ENCODE measurements at regions not wholly inside any gene's neighbourhood (a gene's known extent, or its start where the extent isn't known, plus 50 kb on each side); places are given as distances from the start of the nearest gene placed in this dataset.

DNA sequence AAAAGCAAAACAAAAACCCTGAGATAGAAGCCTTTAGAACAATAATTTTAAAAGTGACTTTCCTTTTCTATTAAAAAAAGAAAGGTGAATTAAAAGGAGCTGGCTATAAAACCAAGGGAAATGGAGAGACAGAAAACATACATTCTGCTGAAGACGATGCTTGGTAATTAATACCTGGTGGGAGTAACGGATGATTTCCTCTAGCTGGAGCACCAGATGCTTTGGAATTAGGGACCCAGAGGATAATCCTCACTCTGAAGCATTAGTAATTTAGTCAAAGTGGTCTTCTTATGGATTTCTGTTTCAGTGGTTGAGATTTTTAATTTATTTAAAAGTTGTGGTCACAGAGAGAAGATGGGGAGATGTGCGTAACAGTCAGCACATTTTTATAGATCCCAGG is 982.5 kb downstream of the TLE4 start:
- DNase-seq (ENCODE audit: low read depth in 2 of 2) = no peak

DNA sequence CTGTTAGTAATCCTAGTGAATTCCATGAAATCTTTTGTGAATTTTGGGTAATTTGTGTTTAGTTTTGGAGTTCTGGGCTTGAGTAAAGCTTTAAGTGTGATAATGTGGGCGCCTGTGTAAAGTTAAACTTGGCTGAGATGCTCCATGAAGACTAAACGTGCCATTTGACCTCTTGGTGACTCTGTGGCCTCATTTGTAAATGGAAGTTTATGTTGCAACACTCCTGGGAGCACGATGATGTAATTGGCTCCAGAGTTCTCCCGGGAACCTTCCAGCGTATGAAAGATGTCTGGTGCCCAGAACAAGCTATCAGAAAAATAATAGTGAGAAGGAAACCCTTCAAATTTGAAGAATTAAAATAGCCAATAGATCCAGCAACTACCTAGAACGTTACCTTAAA is 981.2 kb downstream of the TLE4 start:
- no peak for DNase-seq (ENCODE audit: low read depth in 2 of 2)

- no peak for DNase-seq (ENCODE audit: low read depth in 2 of 2)
These were observed 978.4 kb downstream of the TLE4 start for GRCh38 chr9:80550181-80550580.

- no peak for DNase-seq (ENCODE audit: low read depth in 2 of 2)
These were observed 975.8 kb downstream of the TLE4 start for GRCh38 chr9:80547613-80548012.

DNA sequence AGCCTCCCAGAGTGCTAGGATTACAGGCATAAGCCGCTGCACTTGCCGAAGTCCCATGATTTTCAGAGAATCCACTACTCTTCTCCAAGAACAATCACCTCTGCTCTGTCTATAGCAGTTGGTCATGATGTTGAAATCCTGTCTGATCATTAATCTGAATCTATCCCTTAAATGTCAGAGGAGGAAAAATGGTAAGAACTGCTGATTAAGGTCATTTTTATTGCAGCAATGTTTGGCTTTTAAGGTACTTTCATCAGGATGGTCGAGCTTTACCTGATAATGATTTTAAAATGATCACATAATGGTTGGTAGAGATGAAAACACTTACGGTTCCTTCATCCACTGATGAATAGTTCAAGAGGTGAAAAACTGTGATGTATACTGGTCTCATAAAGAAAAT is 968.6 kb downstream of the TLE4 start:
- no peak for DNase-seq (ENCODE audit: low read depth in 2 of 2)

GRCh38 chr9:80538976-80539375 is 967.2 kb downstream of the TLE4 start:
- DNase-seq (ENCODE audit: low read depth in 2 of 2) = no peak

DNA sequence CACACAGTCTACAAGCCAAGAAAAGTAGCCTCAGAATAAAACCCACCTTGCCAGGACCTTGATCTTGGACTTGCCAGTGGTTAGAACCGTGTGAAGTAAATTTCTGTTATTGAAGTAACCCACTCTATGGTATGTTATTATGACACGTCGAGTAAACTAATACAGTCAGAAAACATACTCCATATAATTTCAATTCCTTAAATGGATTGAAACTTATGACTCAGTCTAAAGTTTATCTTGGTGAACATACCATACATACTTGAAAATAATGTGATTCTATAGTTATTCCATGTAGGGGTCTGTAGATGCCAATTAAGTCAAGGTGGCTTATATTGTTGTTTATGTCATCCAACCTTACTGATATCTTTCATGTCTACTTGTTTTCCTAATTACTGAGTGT is 950.7 kb downstream of the TLE4 start:
- no peak for DNase-seq (ENCODE audit: low read depth in 2 of 2)

DNA sequence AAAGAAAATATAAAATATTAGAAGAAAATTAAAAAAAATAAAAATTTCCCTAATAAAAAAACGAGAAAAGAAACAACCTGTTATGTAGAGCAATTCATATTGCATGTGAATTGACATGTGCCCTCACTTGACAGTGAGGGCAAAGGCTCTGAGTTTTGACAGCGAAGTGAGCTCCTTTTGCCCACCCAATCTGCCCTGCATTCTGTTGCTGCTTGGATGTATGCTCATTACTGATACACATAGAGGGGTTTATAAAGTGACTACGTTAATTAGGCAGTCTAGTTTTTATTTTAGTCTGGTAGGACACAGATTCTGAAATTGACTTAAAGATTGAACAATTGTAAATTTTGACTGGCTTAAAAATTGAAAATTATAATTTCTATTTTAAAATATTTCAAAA is 949.4 kb downstream of the TLE4 start:
- DNase-seq (ENCODE audit: low read depth in 2 of 2) = no peak

DNA sequence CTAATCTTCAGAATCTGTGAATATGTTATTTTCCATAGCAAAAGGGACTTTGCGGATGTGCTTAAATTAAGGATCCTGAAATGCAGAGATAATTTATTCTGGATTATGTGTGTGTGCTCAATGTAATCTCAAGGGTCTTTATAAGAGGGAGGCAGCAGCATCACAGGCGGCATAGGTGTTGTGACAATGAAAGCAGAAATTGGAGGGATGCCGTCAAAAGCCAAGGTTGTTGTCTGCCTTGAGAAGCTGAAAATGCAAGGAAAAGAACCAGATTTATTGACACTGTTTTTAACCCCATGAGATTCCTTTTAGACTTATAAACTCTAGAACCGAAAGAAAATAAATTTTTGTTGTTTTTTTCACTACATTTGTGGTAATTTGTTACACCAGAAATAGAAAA is 948.5 kb downstream of the TLE4 start:
- DNase-seq (ENCODE audit: low read depth in 2 of 2) = no peak

GRCh38 chr9:80518441-80518840 is 946.7 kb downstream of the TLE4 start:
- DNase-seq (ENCODE audit: low read depth in 2 of 2) = no peak

GRCh38 chr9:80516679-80517078 is 944.9 kb downstream of the TLE4 start:
- no peak for DNase-seq (ENCODE audit: low read depth in 2 of 2)

DNA sequence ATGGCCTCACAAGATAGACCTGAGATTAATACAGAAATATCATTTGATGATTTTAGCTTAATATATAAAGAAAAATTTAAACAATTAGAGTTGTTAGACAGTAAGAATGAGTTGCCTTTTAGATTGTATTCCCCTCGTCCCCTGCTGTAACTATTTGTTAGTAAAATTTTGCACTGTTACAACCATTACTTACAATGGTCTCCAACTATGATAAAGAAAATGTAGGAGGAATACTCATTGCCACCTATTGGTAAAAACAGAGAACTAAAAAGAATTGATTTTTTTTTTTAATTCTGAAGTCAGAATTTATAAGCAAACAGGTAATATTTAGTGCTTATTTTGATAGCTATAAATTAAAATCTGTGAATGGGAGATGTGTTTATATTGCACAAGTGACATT is 937.6 kb downstream of the TLE4 start:
- no peak for DNase-seq (ENCODE audit: low read depth in 2 of 2)

GRCh38 chr9:80507611-80508010 is 935.8 kb downstream of the TLE4 start:
- no peak for DNase-seq (ENCODE audit: low read depth in 2 of 2)

DNA sequence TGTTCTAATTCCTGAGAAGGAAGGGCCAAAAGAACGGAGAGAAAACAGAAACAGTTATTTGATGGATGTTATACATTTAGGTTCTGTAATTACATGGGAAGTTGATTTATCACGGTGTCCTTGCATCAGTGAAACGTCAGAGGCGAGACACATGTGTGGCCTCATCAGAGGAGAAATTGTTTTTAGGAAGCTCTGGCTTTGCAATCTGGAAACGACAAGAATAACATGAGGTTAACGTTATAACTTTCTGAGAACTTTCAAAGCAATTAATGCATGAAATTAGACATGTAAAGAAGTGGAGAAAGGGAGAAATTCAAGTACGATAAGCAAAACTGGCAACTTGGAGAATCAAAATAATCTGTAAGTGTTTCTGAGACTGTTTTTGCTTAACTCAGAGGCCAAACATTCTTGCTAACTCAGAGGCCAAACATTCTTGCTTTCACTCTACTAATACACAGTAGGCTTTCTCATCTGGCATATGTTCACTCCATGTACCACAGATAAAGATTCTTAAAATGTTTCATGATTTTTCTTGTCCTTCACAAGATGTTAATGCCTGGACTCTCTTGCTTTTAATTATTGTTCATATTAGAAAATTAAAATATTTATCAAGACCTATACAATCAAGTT is 933.0 kb downstream of the TLE4 start:
- no peak for DNase-seq (ENCODE audit: low read depth in 2 of 2)

DNA sequence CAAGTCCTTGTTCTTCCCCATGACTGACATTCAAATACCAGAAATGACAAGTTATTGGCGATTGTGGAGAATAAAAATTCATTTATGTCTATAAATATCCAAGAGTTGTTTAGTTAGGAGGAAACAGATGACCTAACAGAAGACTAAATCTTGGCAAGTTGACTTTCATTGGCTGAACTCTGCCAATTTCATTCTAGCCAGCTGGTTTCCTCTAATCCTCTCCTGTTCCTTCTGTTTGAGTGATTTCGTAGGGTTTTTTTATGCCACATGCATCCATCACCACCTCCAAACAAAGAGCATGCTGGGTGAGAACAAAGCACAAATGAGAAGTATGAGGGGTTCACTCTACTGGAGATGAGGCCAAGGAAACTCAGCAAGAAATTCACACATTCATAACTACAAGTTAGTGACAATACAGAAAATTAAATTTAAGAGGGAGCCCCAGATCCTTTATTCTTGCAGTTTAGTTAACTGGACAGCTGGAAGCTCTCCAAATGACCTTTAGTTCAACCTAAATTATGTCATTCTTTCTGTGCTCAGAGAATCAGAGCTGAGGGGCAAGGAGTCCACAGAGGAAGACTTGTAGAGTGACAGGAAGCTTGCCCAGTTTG is 932.0 kb downstream of the TLE4 start:
- DNase-seq (ENCODE audit: low read depth in 2 of 2) = no peak

GRCh38 chr9:80502306-80502705 is 930.5 kb downstream of the TLE4 start:
- no peak for DNase-seq (ENCODE audit: low read depth in 2 of 2)

- DNase-seq (ENCODE audit: low read depth in 2 of 2) = no peak
These were observed 929.9 kb downstream of the TLE4 start for GRCh38 chr9:80501635-80502034.

- DNase-seq (ENCODE audit: low read depth in 2 of 2) = no peak
These were observed 928.5 kb downstream of the TLE4 start for GRCh38 chr9:80500300-80500699.

GRCh38 chr9:80498001-80498555 is 926.3 kb downstream of the TLE4 start:
- DNase-seq (ENCODE audit: low read depth in 2 of 2) = no peak

- no peak for DNase-seq (ENCODE audit: low read depth in 2 of 2)
These were observed 925.3 kb downstream of the TLE4 start for GRCh38 chr9:80496901-80497556.

GRCh38 chr9:80493258-80493657 is 921.5 kb downstream of the TLE4 start:
- no peak for DNase-seq (ENCODE audit: low read depth in 2 of 2)

DNA sequence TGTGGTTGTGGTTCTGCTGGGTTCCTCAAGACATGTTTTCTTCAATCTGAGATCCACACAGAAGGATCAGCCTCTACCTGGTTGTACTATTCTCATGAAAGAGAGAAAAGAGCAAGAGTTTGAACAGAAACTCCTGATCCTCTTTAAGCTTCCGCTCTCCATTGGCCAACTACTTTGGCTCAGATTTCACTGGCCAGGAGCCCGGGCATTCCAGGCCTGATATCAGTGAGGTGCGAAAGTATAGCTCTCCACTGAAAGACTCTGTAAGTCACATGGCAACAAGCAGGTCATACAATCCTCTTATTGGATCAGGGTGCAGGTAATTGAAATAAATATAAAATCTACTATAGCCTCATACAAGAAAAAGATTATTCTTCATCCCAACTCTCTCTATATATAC is 920.5 kb downstream of the TLE4 start:
- no peak for DNase-seq (ENCODE audit: low read depth in 2 of 2)

- DNase-seq (ENCODE audit: low read depth in 2 of 2) = no peak
These were observed 919.4 kb downstream of the TLE4 start for GRCh38 chr9:80491086-80491696.
